Adipocyte (in vitro differentiated cells): ENCODE measurements at regions not wholly inside any gene's neighbourhood (a gene's known extent, or its start where the extent isn't known, plus 50 kb on each side); places are given as distances from the start of the nearest gene placed in this dataset.

ENCODE experiments used
- DNase-seq: peaks from one replicate; pipeline ENCODE4 v3.0.0-alpha.2; 2015; ENCODE audit warnings: low read depth
- H3K27me3 ChIP-seq: replicated peaks from 2 replicates; pipeline ENCODE4 v1.7.0; 2013; ENCODE audit warnings: mild to moderate bottlenecking, low read length, moderate library complexity; ENCODE audit not compliant: control insufficient read depth, insufficient read depth
- H3K36me3 ChIP-seq: 2 replicates; pipeline ENCODE4 v1.7.0; 2013; ENCODE audit warnings: low read length, mild to moderate bottlenecking, moderate library complexity; ENCODE audit not compliant: control insufficient read depth, insufficient read depth, severe bottlenecking
- H3K4me1 ChIP-seq: 2 replicates; pipeline ENCODE4 v1.7.0; 2013; ENCODE audit warnings: mild to moderate bottlenecking, low read length, moderate library complexity; ENCODE audit not compliant: control insufficient read depth, insufficient read depth
- H3K4me3 ChIP-seq: 2 replicates; pipeline ENCODE4 v1.7.0; 2013; ENCODE audit warnings: mild to moderate bottlenecking, low read length, moderate library complexity
- H3K9ac ChIP-seq: 2 replicates; pipeline ENCODE4 v1.7.0; 2013; ENCODE audit warnings: mild to moderate bottlenecking, low read length, moderate library complexity
- H3K9me3 ChIP-seq: 2 replicates; pipeline ENCODE4 v1.7.0; 2013; ENCODE audit warnings: mild to moderate bottlenecking, low read length, moderate library complexity; ENCODE audit not compliant: control insufficient read depth

DNA sequence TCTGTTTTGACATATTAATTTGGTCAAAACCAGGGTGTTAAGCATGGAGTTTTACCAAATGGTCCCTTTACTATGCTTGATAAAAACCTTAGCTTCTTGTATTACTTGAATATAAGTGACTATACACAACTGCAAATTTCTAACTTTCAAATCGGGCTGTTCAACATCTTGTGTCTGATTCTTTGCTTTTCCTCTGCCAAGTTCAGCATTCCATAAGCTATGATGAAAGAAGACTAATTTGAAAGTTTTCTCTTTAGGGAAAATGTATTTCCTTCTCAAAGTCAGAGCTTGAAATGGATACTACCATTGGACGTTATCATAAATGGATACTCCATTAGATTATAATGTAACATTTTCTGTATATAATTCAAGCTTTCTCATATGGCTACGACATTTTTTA is 792.9 kb downstream of the EFNA5 start:
- H3K4me3 ChIP-seq = no peak overlapping the region
- H3K27me3 ChIP-seq = no peaks in the 10 kb centered on the region
- no peak overlapping the region for H3K9ac ChIP-seq

GRCh38 chr5:106876665-106877194 is 794.0 kb downstream of the EFNA5 start:
- no peak for DNase-seq
- Histone ChIP-seq H3K36me3 (no peaks in the 10 kb centered on the region), H3K4me3 (no peak overlapping the region), H3K9me3 (no peaks in the 10 kb centered on the region), H3K4me1 (no peaks in the 10 kb centered on the region), H3K27me3 (no peaks in the 10 kb centered on the region), H3K9ac (no peak overlapping the region)

More for the DNA sequence above, 792.9 kb downstream of the EFNA5 start:
- Histone ChIP-seq H3K4me1 (no peaks in the 10 kb centered on the region), H3K9me3 (no peaks in the 10 kb centered on the region), H3K36me3 (no peaks in the 10 kb centered on the region)
- DNase-seq = peak; percentile 61

- H3K9ac ChIP-seq = no peak overlapping the region
- no peaks in the 10 kb centered on the region for H3K27me3 ChIP-seq
- no peaks in the 10 kb centered on the region for H3K4me1 ChIP-seq
- no peak for DNase-seq
- H3K36me3 ChIP-seq = no peaks in the 10 kb centered on the region
- no peak overlapping the region for H3K4me3 ChIP-seq
- no peaks in the 10 kb centered on the region for H3K9me3 ChIP-seq
Observed at GRCh38 chr5:106876298-106876622, 794.5 kb downstream of the EFNA5 start.

DNA sequence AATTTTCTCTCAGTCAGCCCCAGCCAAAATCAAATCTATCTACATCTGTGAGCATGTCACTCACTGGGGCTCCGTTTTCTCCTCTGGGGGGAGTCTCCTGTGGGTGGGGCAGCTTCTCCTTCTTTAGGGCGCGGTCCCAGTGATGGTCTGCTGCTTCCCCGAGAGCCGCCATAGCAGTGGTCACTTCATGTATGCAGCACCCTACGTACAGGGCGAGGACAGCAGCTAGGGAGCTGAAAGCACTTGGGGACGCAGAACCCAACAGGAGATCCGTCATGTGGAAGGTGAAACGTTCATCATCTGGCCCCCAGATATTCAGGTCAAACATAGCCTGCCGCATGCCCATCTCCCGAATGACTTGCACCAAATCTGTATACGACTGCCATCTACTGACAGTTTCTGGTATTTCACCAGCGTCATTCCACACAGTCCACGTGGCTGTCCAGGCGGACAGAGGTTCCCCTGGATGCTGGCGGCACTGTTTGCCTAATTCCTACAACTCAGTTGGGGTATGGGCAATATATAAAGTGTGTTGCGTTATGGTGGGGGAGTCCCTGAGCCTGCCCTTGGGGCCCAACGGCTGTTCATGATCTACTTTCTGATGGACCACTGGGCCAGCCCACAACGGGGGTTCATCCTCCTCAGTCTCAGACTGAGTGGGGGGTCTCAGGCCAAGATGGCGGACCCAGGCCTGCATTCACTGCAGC is 795.0 kb downstream of the EFNA5 start:
- H3K27me3 ChIP-seq = no peaks in the 10 kb centered on the region
- DNase-seq = peak; percentile 46
- no peak overlapping the region for H3K9ac ChIP-seq
- no peaks in the 10 kb centered on the region for H3K36me3 ChIP-seq
- H3K4me3 ChIP-seq = no peak overlapping the region
- no peaks in the 10 kb centered on the region for H3K4me1 ChIP-seq
- H3K9me3 ChIP-seq = no peaks in the 10 kb centered on the region

GRCh38 chr5:106874974-106875373 is 795.8 kb downstream of the EFNA5 start:
- Histone ChIP-seq H3K4me1 (no peaks in the 10 kb centered on the region), H3K4me3 (no peak overlapping the region), H3K27me3 (no peaks in the 10 kb centered on the region)

GRCh38 chr5:106874531-106874930 is 796.2 kb downstream of the EFNA5 start:
- H3K27me3 ChIP-seq = no peaks in the 10 kb centered on the region
- no peaks in the 10 kb centered on the region for H3K9me3 ChIP-seq
- H3K9ac ChIP-seq = no peak overlapping the region
- H3K36me3 ChIP-seq = no peaks in the 10 kb centered on the region
- H3K4me1 ChIP-seq = no peaks in the 10 kb centered on the region
- no peak for DNase-seq
- no peak overlapping the region for H3K4me3 ChIP-seq

More at GRCh38 chr5:106874974-106875373, 795.8 kb downstream of the EFNA5 start:
- Histone ChIP-seq H3K9me3 (no peaks in the 10 kb centered on the region), H3K36me3 (no peaks in the 10 kb centered on the region), H3K9ac (no peak overlapping the region)
- DNase-seq = no peak

DNA sequence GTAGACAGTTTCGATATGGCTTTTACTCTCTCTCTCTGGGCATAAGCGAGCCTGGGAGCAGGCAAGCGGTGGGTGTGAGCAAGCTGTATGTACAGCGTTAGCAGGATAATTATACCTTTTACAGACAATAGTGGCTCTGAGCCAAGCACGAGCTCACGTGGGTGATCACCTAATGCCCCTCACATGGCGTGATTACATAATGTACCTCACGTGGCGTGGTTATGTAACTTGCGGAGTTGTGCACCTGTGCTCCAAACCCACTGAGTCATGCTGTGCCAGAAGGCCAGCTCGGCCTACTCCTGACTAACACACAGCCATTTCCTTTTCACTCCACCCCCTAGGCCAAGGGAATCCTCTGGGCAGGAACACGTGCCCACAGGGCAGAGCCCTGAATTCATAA is 797.2 kb downstream of the EFNA5 start:
- no peaks in the 10 kb centered on the region for H3K9me3 ChIP-seq
- H3K4me3 ChIP-seq = no peak overlapping the region
- H3K4me1 ChIP-seq = no peaks in the 10 kb centered on the region
- no peak overlapping the region for H3K9ac ChIP-seq
- no peaks in the 10 kb centered on the region for H3K36me3 ChIP-seq
- DNase-seq = no peak
- H3K27me3 ChIP-seq = no peaks in the 10 kb centered on the region

DNA sequence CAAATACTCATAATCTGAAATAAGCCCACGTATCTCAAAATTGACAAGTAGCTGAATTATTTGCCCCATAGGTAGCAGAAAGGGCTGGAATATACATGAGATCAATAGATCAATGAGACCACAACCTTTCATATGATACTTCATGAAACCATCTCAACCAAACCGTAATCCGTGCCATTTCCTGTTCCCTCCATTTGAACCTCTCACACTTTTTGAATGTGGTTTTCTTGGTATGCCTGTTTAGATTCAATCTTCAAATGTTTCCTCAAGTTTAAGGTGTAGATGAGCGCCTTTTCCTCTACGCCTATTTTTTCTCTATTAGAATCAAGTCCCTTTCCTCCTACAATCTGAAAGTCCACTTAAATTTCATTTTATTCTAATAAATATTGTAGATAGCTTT is 805.5 kb downstream of the EFNA5 start:
- Histone ChIP-seq H3K4me3 (no peak overlapping the region), H3K36me3 (no peaks in the 10 kb centered on the region), H3K4me1 (no peaks in the 10 kb centered on the region), H3K9ac (no peak overlapping the region), H3K27me3 (no peaks in the 10 kb centered on the region), H3K9me3 (no peaks in the 10 kb centered on the region)
- DNase-seq = no peak

GRCh38 chr5:106862450-106863193 is 808.1 kb downstream of the EFNA5 start:
- H3K9me3 ChIP-seq = no peaks in the 10 kb centered on the region
- H3K4me3 ChIP-seq = no peak overlapping the region
- DNase-seq = peak; percentile 42
- no peaks in the 10 kb centered on the region for H3K36me3 ChIP-seq
- no peaks in the 10 kb centered on the region for H3K4me1 ChIP-seq
- no peaks in the 10 kb centered on the region for H3K27me3 ChIP-seq
- H3K9ac ChIP-seq = no peak overlapping the region

- no peak for DNase-seq
- H3K4me3 ChIP-seq = no peak overlapping the region
- no peaks in the 10 kb centered on the region for H3K36me3 ChIP-seq
- no peaks in the 10 kb centered on the region for H3K9me3 ChIP-seq
- no peak overlapping the region for H3K9ac ChIP-seq
- no peaks in the 10 kb centered on the region for H3K27me3 ChIP-seq
- H3K4me1 ChIP-seq = no peaks in the 10 kb centered on the region
Observed at GRCh38 chr5:106860398-106861044, 810.2 kb downstream of the EFNA5 start.

DNA sequence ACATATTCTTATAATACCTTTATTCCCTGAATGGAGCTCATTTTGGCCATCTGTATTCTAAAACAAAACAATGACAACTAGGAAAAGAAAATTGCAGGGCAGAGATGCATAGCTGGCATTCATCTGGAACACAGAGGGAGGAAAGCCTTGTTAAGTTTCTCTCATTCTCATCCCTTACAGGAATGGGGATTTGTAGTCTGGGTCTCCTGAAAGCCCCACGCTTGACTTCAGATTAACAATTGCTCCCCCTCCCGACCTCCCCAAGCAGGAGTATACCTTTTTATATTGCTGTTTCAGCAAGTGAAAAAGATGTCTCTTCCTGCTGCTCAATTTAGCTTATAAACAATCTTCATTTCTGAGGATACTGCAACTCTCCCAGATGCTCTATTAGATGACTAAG is 812.1 kb downstream of the EFNA5 start:
- no peak for DNase-seq
- Histone ChIP-seq H3K4me1 (no peaks in the 10 kb centered on the region), H3K9me3 (no peaks in the 10 kb centered on the region), H3K27me3 (no peaks in the 10 kb centered on the region), H3K36me3 (no peaks in the 10 kb centered on the region), H3K9ac (no peak overlapping the region), H3K4me3 (no peak overlapping the region)
